Ovary (tissue), 7 donors: ENCODE measurements at regions not wholly inside any gene's neighbourhood (a gene's known extent, or its start where the extent isn't known, plus 50 kb on each side); places are given as distances from the start of the nearest gene placed in this dataset.

Experiments used
- DNase-seq, 5 donors: peaks; one replicate each; pipeline ENCODE4 v3.0.0-alpha.2; 2019 to 2020
- H3K27ac ChIP-seq, 2 donors: fragments of 200-600 bp; one replicate each; pipeline versions ENCODE4 v1.5.1 to v1.8.0; 2019 to 2022
- H3K27me3 ChIP-seq: fragments of 200-600 bp; one replicate; pipeline ENCODE4 v1.8.0; 2022
- H3K36me3 ChIP-seq: fragments of 200-600 bp; sonication (generic); one replicate; pipeline ENCODE4 v1.5.1; 2019
- H3K4me1 ChIP-seq: one replicate; pipeline ENCODE4 v1.8.1; 2013; ENCODE audit warnings: mild to moderate bottlenecking, moderate library complexity; ENCODE audit not compliant: insufficient read depth
- H3K4me3 ChIP-seq: fragments of 200-600 bp; sonication (generic); one replicate; pipeline ENCODE4 v1.5.1; 2017
- H3K9me3 ChIP-seq, 2 donors: fragments of 200-600 bp in 1 of 2; sonication (generic) in 1 of 2; one replicate each; pipeline versions ENCODE4 v1.5.1 to v1.8.1; 2013 to 2019; ENCODE audit warnings: mild to moderate bottlenecking in 1 of 2, moderate library complexity in 1 of 2
- CTCF ChIP-seq, 3 donors: fragments of 450-650 bp in 2 of 3; fragments of 200-600 bp in 1 of 3; IDR thresholded peaks; one replicate each; pipeline versions ENCODE4 v1.5.1 to v1.8.0; 2016 to 2022; ENCODE audit warnings: antibody characterized with exemption in 3 of 3, mild to moderate bottlenecking in 1 of 3
- EP300 ChIP-seq: sonication (generic); formaldehyde crosslinking; IDR thresholded peaks from one replicate; pipeline ENCODE4 v1.6.1; 2017; ENCODE audit warnings: antibody characterized with exemption
- POLR2A ChIP-seq: fragments of 450-650 bp; IDR thresholded peaks from one replicate; pipeline ENCODE4 v1.6.1; 2017; ENCODE audit warnings: antibody characterized with exemption, mild to moderate bottlenecking, moderate library complexity
- WGBS, 3 donors: extraction: QIAGEN DNeasy Blood & Tissue Kit in 1 of 3; methylation state at CpG; one replicate each; pipeline versions ENCODE4 v1.1.5 to v1.1.7; 2013 to 2017; 5-methylcytosine and 5-hydroxymethylcytosine counted together
- intact Hi-C, 4 donors: fragments of 100-400 bp; cut with DNase I; formaldehyde crosslinking; loops; one replicate each; pipeline versions ENCODE4 v1.11.0 to v1.15.1; 2022 to 2023
- donor health status: DM: no; HTN: no; CAD: no; lungs with moderate emphysema.
- donor health status: DM: no; HTN: no; CAD: no.
- donor health status: Bipolar disorder and iron deficiency.
- donor health status: DM: no; HTN: no; CAD: no.
- donor health status: DM: yes; HTN: yes; CAD: no.

GRCh38 chr6:56324396-56324795 is 77.0 kb upstream of the COL21A1 start:
- intact Hi-C loops, result no loop called here
- DNase-seq, result no peak
- TF ChIP-seq EP300 (no peak), POLR2A (no peak), CTCF (IDR thresholded peaks at IDR 0.05) (no peak)
- H3K36me3 ChIP-seq, result no peaks in the 10 kb centered on the region
- no peak overlapping the region for H3K27ac ChIP-seq
- WGBS, 3 donors, result 37 to 41% (median 38%) methylated on average over 6 of the region's 6 CpGs
- no peaks in the 10 kb centered on the region for H3K9me3 ChIP-seq
- no peak overlapping the region for H3K4me3 ChIP-seq
- H3K4me1 ChIP-seq, result no peaks in the 10 kb centered on the region
- H3K27me3 ChIP-seq, result no peaks in the 10 kb centered on the region

DNA sequence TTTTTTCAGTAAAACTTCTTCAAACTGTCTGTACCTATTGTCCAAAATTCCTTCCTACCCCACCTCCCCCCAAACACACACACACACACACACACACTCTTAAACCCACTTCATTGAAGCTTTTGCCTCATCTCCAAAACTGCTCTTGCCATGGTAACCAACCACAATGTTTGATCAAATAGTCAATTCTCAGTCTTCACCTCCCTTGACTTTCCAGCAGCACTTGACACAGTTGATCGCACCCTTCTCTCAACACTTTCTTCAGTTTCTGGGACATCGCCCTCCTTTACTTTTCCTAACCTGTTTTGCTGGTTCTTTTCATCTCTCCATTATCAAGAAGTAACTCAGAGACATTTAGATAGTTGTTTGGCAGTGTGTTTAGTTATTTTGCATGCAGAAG is 71.5 kb upstream of the COL21A1 start:
- no peak for DNase-seq
- WGBS, 3 donors, result 97 to 99% (median 98%) methylated on average over 2 of the region's 2 CpGs
- Histone ChIP-seq H3K4me1 (no peaks in the 10 kb centered on the region), H3K27me3 (no peaks in the 10 kb centered on the region), H3K36me3 (no peaks in the 10 kb centered on the region), H3K27ac (no peak overlapping the region), H3K9me3 (no peaks in the 10 kb centered on the region), H3K4me3 (no peak overlapping the region)
- intact Hi-C loops, result no loop called here
- no peak for TF ChIP-seq POLR2A
- no peak for TF ChIP-seq CTCF (IDR thresholded peaks at IDR 0.05)
- no peak for TF ChIP-seq EP300

DNA sequence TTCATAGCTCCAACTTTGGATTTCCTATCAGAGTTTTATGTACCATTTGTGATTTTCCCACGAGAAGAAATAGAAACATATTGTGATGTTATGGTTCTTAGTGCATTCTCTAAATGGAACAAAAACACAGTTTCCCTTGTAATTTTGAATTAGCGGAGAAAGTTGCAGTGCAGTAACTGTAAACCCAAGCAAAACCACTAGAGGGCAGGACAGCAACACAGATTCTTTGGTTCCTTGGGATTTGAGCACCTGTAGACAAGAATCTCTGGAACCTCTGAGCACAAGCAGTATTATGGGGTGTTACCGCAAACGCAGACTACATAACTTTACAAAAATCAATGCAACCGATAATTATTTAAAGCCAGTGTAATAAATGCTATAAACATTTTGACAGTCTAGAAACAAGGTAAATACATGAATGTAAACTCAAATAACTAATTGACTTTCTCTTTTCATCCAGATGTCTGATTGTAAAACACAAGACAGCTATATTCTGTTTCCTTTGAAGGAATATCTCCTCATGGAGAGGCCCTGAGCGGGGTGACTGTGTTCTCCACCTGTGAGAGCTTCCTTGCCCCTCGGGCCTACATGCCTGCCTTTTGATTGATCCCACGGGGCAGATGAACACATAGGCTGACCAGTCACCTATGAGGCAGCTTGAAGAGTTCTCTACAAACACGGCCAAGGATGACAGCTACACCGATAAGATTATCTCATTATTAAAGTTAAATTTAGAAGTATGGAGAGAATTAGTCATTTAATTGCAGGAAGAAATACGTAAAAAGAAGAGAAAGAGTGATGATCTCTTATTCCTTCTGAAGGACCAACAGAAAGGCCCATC is 67.5 kb upstream of the COL21A1 start:
- Histone ChIP-seq H3K9me3 (no peaks in the 10 kb centered on the region), H3K4me3 (no peak overlapping the region), H3K27me3 (no peaks in the 10 kb centered on the region), H3K4me1 (no peaks in the 10 kb centered on the region), H3K36me3 (no peaks in the 10 kb centered on the region), H3K27ac (no peak overlapping the region)
- WGBS, 3 donors, result 55 to 61% (median 55%) methylated on average over 11 of the region's 11 CpGs
- peak in 1 of 5 donors; percentile 40 for DNase-seq
- intact Hi-C loops, result no loop called here
- TF ChIP-seq POLR2A, result no peak
- TF ChIP-seq CTCF (IDR thresholded peaks at IDR 0.05), result peak in 2 of 3 donors; percentile 55 to 64

DNA sequence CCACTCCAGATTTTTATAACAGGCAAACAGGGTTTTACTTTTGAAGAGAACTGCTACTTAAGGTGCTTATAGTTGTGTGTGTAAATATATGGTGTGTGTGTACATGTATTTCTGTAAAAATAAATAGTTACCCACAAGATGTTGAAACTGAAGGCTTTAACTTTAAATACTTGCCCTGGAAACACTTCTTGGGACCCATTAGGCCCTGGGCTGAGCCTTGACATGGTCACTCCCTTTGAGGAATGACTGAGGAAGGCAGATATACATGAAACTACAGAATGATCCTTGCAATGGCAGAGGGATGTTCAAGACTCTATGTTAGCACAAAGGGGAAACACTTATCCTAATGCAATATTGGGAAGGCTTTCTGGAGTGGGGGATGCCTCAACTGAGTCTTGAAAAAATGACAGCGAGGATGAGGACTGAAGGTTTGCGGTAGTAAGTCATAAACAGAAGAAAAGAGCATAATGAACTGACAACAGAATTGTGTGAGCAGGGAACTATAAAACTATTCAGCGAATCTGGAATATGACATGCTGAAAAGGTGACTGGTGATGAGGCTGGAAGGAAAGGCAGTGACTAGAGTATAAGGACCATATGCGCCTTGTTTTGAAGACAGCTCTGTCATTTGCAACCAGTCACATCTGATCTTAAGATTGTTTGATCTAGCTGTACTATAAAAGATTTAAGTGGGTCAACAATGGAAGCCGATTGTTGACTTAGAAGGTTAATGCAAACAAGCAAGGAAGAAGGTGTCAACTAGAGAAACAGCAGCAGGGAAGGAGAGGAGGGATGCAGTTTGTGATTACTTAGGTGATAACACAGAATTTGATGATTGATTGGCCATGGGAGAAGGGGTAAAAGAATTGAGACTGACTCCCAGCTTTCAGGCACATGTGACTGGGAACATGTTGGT is 64.4 kb upstream of the COL21A1 start:
- Histone ChIP-seq H3K9me3 (no peaks in the 10 kb centered on the region), H3K36me3 (no peaks in the 10 kb centered on the region), H3K4me3 (no peak overlapping the region), H3K4me1 (no peaks in the 10 kb centered on the region), H3K27ac (no peak overlapping the region), H3K27me3 (no peaks in the 10 kb centered on the region)
- 92 to 94% (median 93%) methylated on average over 5 of the region's 5 CpGs for WGBS, 3 donors
- intact Hi-C loops, result no loop called here
- TF ChIP-seq EP300 (no peak), POLR2A (no peak), CTCF (IDR thresholded peaks at IDR 0.05) (no peak)
- DNase-seq, result no peak
